ENCODE measurements at regions not wholly inside any gene's neighbourhood (a gene's known extent, or its start where the extent isn't known, plus 50 kb on each side); places are given as distances from the start of the nearest gene placed in this dataset.

DNA sequence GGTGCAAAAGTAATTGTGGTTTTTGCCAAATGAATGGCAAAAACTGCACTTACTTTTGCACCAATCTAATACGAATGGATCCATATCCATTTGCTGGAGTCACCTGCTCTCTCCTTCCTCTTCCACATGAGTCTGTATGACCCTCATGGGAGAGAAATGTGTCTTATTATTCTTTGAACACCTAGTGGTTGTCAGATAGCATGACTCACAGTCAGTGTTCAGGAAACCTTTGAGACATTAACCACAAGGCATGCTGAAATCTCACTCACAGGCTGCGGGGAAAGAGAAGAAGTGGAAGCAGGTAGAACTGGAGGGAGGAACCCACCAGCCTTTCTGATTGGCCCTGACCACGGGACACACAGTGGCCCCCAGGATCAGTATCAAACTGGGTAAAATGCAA, 222.8 kb upstream of the KLF4 start:
- TF ChIP-seq EP300 (IDR thresholded peaks at IDR 0.05) (no peak), POLR2A (IDR thresholded peaks at IDR 0.05) (no peak)
- TF ChIP-seq, protein P1, sequence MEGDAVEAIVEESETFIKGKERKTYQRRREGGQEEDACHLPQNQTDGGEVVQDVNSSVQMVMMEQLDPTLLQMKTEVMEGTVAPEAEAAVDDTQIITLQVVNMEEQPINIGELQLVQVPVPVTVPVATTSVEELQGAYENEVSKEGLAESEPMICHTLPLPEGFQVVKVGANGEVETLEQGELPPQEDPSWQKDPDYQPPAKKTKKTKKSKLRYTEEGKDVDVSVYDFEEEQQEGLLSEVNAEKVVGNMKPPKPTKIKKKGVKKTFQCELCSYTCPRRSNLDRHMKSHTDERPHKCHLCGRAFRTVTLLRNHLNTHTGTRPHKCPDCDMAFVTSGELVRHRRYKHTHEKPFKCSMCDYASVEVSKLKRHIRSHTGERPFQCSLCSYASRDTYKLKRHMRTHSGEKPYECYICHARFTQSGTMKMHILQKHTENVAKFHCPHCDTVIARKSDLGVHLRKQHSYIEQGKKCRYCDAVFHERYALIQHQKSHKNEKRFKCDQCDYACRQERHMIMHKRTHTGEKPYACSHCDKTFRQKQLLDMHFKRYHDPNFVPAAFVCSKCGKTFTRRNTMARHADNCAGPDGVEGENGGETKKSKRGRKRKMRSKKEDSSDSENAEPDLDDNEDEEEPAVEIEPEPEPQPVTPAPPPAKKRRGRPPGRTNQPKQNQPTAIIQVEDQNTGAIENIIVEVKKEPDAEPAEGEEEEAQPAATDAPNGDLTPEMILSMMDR (IDR thresholded peaks at IDR 0.05), result no peak
